ENCODE measurements at regions not wholly inside any gene's neighbourhood (a gene's known extent, or its start where the extent isn't known, plus 50 kb on each side); places are given as distances from the start of the nearest gene placed in this dataset.

GRCh38 chr22:27201741-27202140, 544.4 kb downstream of the MIAT start:
- intact Hi-C loops (cut with micrococcal nuclease) = no loop called here
- no peak overlapping the region for H3K4me3 Mint-ChIP-seq
- POLR2A ChIA-PET = no interaction called here

DNA sequence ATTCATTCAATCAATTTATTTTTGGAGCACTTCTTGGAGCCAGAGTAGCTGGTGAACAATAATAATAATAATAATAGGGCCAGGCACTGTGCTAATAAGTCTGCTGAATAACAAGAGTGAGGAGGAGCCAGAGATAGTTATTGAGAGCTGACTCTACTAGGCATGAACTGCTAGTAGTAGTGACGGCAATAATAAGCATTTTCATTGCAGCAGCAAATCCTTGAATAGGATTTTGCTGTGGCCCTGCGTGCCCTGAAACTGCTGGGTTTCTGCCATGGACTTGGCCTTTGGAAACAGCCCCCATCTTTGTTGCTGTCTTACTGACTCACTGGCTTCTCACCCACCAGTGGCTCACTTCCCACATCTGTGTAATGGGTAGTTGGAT, 545.9 kb downstream of the MIAT start:
- H3K36me3 Mint-ChIP-seq = no peaks in the 10 kb centered on the region
- Histone ChIP-seq H3K4me1 (ENCODE audit: control insufficient read depth in 2 of 2, insufficient read depth in 2 of 2, low read length in 2 of 2) (no peaks in the 10 kb centered on the region), H3K36me3 (ENCODE audit: control insufficient read depth in 2 of 3, insufficient read depth in 3 of 3, low read length in 3 of 3) (no peaks in the 10 kb centered on the region), H3K27me3 (ENCODE audit: control insufficient read depth in 2 of 2, insufficient read depth in 2 of 2, low read length in 2 of 2) (no peaks in the 10 kb centered on the region), H3K27ac (ENCODE audit: low read depth, low read length) (no peak overlapping the region), H3K4me3 (ENCODE audit: low read length) (no peak overlapping the region), H3K9me3 (ENCODE audit: control insufficient read depth in 2 of 3, low read length in 3 of 3) (no peaks in the 10 kb centered on the region)
- POLR2A ChIA-PET = no interaction called here
- DNase-seq (no peak), ATAC-seq (no peak)
- intact Hi-C loops (cut with micrococcal nuclease) = no loop called here
- peaks cover 0 to 37% (median 29%) of the 10 kb centered on the region in 5 donors for H3K27me3 Mint-ChIP-seq
- H3K4me1 Mint-ChIP-seq = no peaks in the 10 kb centered on the region
- no peak overlapping the region for H3K4me3 Mint-ChIP-seq
- H3K9me3 Mint-ChIP-seq = peaks cover 0 to 12% (median 0%) of the 10 kb centered on the region in 11 donors
- CTCF ChIA-PET = no interaction called here
- no peak overlapping the region for H3K27ac Mint-ChIP-seq

More at GRCh38 chr22:27201741-27202140, 544.4 kb downstream of the MIAT start:
- no peak for ATAC-seq
- CTCF ChIA-PET = no interaction called here
- no peak overlapping the region for H3K4me3 ChIP-seq (ENCODE audit: low read length)
- Mint-ChIP-seq H3K27ac (no peak overlapping the region), H3K9me3 (peaks cover 0 to 12% (median 3%) of the 10 kb centered on the region in 11 donors), H3K27me3 (peaks cover 0 to 35% (median 30%) of the 10 kb centered on the region in 5 donors), H3K4me1 (no peaks in the 10 kb centered on the region), H3K36me3 (no peaks in the 10 kb centered on the region)
- no peaks in the 10 kb centered on the region for H3K4me1 ChIP-seq (ENCODE audit: control insufficient read depth in 2 of 2, insufficient read depth in 2 of 2, low read length in 2 of 2)
- H3K9me3 ChIP-seq (ENCODE audit: control insufficient read depth in 2 of 3, low read length in 3 of 3) = no peaks in the 10 kb centered on the region
- no peaks in the 10 kb centered on the region for H3K36me3 ChIP-seq (ENCODE audit: control insufficient read depth in 2 of 3, insufficient read depth in 3 of 3, low read length in 3 of 3)
- H3K27ac ChIP-seq (ENCODE audit: low read depth, low read length) = no peak overlapping the region
- H3K27me3 ChIP-seq (ENCODE audit: control insufficient read depth in 2 of 2, insufficient read depth in 2 of 2, low read length in 2 of 2) = no peaks in the 10 kb centered on the region
- no peak for DNase-seq

DNA sequence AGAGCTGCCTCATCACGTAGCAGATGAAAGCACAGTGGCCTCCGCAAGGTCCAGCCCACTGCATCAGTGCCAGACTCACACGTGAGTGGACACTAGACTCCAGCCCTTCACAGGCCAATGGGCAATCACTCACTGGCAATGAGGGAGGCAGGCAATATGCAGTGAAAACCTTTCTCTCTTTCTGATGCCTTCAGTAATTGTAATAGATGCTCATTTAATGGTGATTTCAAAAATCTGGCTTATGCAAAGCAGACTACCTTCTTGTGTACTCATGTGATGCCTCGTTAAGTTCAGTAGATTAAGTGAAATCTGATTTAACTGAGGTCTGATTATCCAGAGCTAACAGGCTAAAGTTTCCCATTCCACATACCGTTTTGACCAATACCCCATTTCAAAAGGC, 546.9 kb downstream of the MIAT start:
- no peaks in the 10 kb centered on the region for H3K4me1 ChIP-seq (ENCODE audit: control insufficient read depth in 2 of 2, insufficient read depth in 2 of 2, low read length in 2 of 2)
- Mint-ChIP-seq H3K27ac (no peak overlapping the region), H3K4me3 (no peak overlapping the region), H3K9me3 (peaks cover 0 to 12% (median 0%) of the 10 kb centered on the region in 11 donors), H3K4me1 (no peaks in the 10 kb centered on the region), H3K27me3 (peaks cover 0 to 39% (median 29%) of the 10 kb centered on the region in 5 donors), H3K36me3 (no peaks in the 10 kb centered on the region)
- no peak overlapping the region for H3K4me3 ChIP-seq (ENCODE audit: low read length)
- CTCF ChIA-PET = no interaction called here
- POLR2A ChIA-PET = interaction anchor here (0.6 kb wide), 1 partner anchor 34 kb away, joined by 3 read pairs; no protein-coding TSS in a partner anchor
- H3K27me3 ChIP-seq (ENCODE audit: control insufficient read depth in 2 of 2, insufficient read depth in 2 of 2, low read length in 2 of 2) = no peaks in the 10 kb centered on the region
- H3K9me3 ChIP-seq (ENCODE audit: control insufficient read depth in 2 of 3, low read length in 3 of 3) = no peaks in the 10 kb centered on the region
- ATAC-seq = no peak
- intact Hi-C loops (cut with micrococcal nuclease) = no loop called here
- no peak for DNase-seq
- H3K36me3 ChIP-seq (ENCODE audit: control insufficient read depth in 2 of 3, insufficient read depth in 3 of 3, low read length in 3 of 3) = no peaks in the 10 kb centered on the region
- no peak overlapping the region for H3K27ac ChIP-seq (ENCODE audit: low read depth, low read length)

DNA sequence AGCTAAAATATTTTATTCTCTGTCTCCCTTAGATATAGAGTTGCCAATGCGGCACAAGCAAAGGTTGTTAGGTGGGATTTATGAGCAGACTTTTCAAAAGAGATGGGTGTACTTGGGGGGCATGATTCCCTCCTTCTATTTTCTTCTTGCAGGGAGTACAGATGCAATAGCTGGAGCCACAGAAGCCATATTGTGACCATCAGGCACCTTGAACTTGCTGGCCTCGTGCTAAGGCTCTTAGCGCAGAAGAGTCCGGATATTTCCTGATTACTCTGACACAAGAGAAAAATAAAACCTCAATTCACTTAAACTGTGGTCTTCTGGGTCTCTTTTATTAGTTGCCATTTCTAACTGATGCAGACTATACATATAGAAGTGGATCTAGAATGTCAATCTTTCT, 547.4 kb downstream of the MIAT start:
- no peaks in the 10 kb centered on the region for H3K4me1 ChIP-seq (ENCODE audit: control insufficient read depth in 2 of 2, insufficient read depth in 2 of 2, low read length in 2 of 2)
- Mint-ChIP-seq H3K36me3 (no peaks in the 10 kb centered on the region), H3K4me3 (no peak overlapping the region), H3K4me1 (no peaks in the 10 kb centered on the region), H3K27me3 (peaks cover 0 to 39% (median 28%) of the 10 kb centered on the region in 5 donors), H3K27ac (no peak overlapping the region), H3K9me3 (peaks cover 0 to 12% (median 0%) of the 10 kb centered on the region in 11 donors)
- DNase-seq (no peak), ATAC-seq (no peak)
- H3K36me3 ChIP-seq (ENCODE audit: control insufficient read depth in 2 of 3, insufficient read depth in 3 of 3, low read length in 3 of 3) = no peaks in the 10 kb centered on the region
- intact Hi-C loops (cut with micrococcal nuclease) = no loop called here
- POLR2A ChIA-PET = no interaction called here
- H3K27me3 ChIP-seq (ENCODE audit: control insufficient read depth in 2 of 2, insufficient read depth in 2 of 2, low read length in 2 of 2) = no peaks in the 10 kb centered on the region
- no peak overlapping the region for H3K27ac ChIP-seq (ENCODE audit: low read depth, low read length)
- CTCF ChIA-PET = no interaction called here
- H3K4me3 ChIP-seq (ENCODE audit: low read length) = no peak overlapping the region
- H3K9me3 ChIP-seq (ENCODE audit: control insufficient read depth in 2 of 3, low read length in 3 of 3) = no peaks in the 10 kb centered on the region

DNA sequence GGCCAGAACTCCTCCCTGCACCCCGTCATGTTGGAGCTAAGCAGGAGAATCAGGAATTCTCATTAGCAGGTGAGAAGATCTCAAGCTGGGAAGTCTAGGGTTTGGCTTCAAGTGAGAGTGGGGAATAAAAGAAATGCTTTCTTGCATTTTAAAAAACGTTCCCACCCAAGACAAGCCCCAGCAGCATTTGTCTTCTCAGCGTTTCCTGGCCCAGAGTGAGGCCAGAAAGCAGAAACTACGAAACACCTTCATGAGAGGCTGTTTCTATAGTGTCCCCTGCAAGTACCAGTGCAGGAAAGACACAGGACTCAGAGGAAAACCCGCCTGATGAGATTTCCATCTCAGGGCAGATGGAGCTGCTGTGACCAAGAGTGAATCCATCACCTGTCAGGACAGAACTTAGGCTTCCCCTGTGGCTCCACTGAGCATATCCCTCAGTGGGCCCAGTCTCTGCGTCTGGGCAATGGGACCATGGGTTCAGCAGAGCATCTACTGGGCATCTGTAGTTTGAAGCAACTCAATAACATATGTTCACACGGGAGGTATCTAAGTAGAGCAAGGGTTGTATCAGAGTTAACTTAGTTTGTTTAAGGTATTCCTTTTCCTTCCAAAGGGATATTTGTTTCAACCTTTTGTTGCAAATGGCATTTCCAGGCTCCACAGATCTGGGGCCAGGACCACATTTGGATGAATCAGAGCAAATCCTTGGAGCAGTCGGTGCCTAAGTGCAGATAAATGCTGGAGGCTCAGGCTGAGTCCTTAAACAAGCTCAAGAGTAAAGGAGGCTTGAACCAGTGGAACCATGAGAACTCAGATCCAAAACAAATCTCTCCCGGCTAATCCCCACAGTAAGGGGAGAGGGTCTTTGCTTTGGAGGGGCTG, 548.3 kb downstream of the MIAT start:
- intact Hi-C loops (cut with micrococcal nuclease) = no loop called here
- CTCF ChIA-PET = no interaction called here

GRCh38 chr22:27206374-27207133, 549.2 kb downstream of the MIAT start:
- no peaks in the 10 kb centered on the region for H3K9me3 ChIP-seq (ENCODE audit: control insufficient read depth in 2 of 3, low read length in 3 of 3)
- Mint-ChIP-seq H3K9me3 (peaks cover 0 to 12% (median 0%) of the 10 kb centered on the region in 11 donors), H3K4me1 (no peaks in the 10 kb centered on the region), H3K27me3 (peaks cover 3 to 39% (median 28%) of the 10 kb centered on the region in 5 donors), H3K4me3 (no peak overlapping the region), H3K27ac (no peak overlapping the region), H3K36me3 (no peaks in the 10 kb centered on the region)
- no peaks in the 10 kb centered on the region for H3K27me3 ChIP-seq (ENCODE audit: control insufficient read depth in 2 of 2, insufficient read depth in 2 of 2, low read length in 2 of 2)
- POLR2A ChIA-PET = no interaction called here
- H3K27ac ChIP-seq (ENCODE audit: low read depth, low read length) = no peak overlapping the region
- CTCF ChIA-PET = no interaction called here
- DNase-seq (no peak), ATAC-seq (no peak)
- H3K4me1 ChIP-seq (ENCODE audit: control insufficient read depth in 2 of 2, insufficient read depth in 2 of 2, low read length in 2 of 2) = no peaks in the 10 kb centered on the region
- H3K4me3 ChIP-seq (ENCODE audit: low read length) = no peak overlapping the region
- intact Hi-C loops (cut with micrococcal nuclease) = no loop called here
- H3K36me3 ChIP-seq (ENCODE audit: control insufficient read depth in 2 of 3, insufficient read depth in 3 of 3, low read length in 3 of 3) = no peaks in the 10 kb centered on the region

More for the DNA sequence above, 548.3 kb downstream of the MIAT start:
- H3K27me3 Mint-ChIP-seq = peaks cover 0 to 40% (median 22%) of the 10 kb centered on the region in 5 donors
- no peak overlapping the region for H3K4me3 Mint-ChIP-seq
- H3K4me1 ChIP-seq (ENCODE audit: control insufficient read depth in 2 of 2, insufficient read depth in 2 of 2, low read length in 2 of 2) = no peaks in the 10 kb centered on the region
- H3K36me3 ChIP-seq (ENCODE audit: control insufficient read depth in 2 of 3, insufficient read depth in 3 of 3, low read length in 3 of 3) = no peaks in the 10 kb centered on the region
- H3K9me3 Mint-ChIP-seq = peaks cover 0 to 12% (median 0%) of the 10 kb centered on the region in 11 donors
- H3K4me3 ChIP-seq (ENCODE audit: low read length) = no peak overlapping the region
- no peak overlapping the region for H3K27ac ChIP-seq (ENCODE audit: low read depth, low read length)
- ATAC-seq (no peak), DNase-seq (no peak)
- H3K9me3 ChIP-seq (ENCODE audit: control insufficient read depth in 2 of 3, low read length in 3 of 3) = no peaks in the 10 kb centered on the region
- POLR2A ChIA-PET = no interaction called here
- H3K27ac Mint-ChIP-seq = no peak overlapping the region
- no peaks in the 10 kb centered on the region for H3K36me3 Mint-ChIP-seq
- H3K27me3 ChIP-seq (ENCODE audit: control insufficient read depth in 2 of 2, insufficient read depth in 2 of 2, low read length in 2 of 2) = no peaks in the 10 kb centered on the region
- H3K4me1 Mint-ChIP-seq = no peaks in the 10 kb centered on the region

Measured in naive thymus-derived CD4-positive, alpha-beta T cell (primary cell).